HEK293 (cell line): ENCODE measurements at regions not wholly inside any gene's neighbourhood (a gene's known extent, or its start where the extent isn't known, plus 50 kb on each side); places are given as distances from the start of the nearest gene placed in this dataset.
"Not testable (repeated sequence)": the region's sequence is repeated elsewhere in the genome, so short reads cannot be mapped to it uniquely, and the experiment has no call there.

Experiments used
- KLF1 ChIP-seq: fragments of 450-650 bp; formaldehyde crosslinking; IDR thresholded peaks from 2 replicates; pipeline ENCODE4 v1.5.1; 2016; ENCODE audit warnings: missing biosample characterization, missing genetic modification characterization
- KLF8 ChIP-seq: fragments of 450-650 bp; formaldehyde crosslinking; IDR thresholded peaks from 2 replicates; pipeline ENCODE4 v1.5.1; 2016; ENCODE audit warnings: missing biosample characterization, missing genetic modification characterization
- ZBTB7A ChIP-seq: fragments of 450-650 bp; formaldehyde crosslinking; IDR thresholded peaks from 2 replicates; pipeline ENCODE4 v1.5.1; 2016; ENCODE audit warnings: low read depth, missing biosample characterization, missing genetic modification characterization
- ZNF138 ChIP-seq: fragments of 450-650 bp; formaldehyde crosslinking; IDR thresholded peaks from 2 replicates; pipeline ENCODE4 v1.5.1; 2016; ENCODE audit warnings: missing biosample characterization, missing genetic modification characterization, borderline replicate concordance
- ZNF19 ChIP-seq: fragments of 450-650 bp; formaldehyde crosslinking; IDR thresholded peaks from 2 replicates; pipeline ENCODE4; 2016; ENCODE audit warnings: missing biosample characterization, missing genetic modification characterization, low read depth
- ZNF223 ChIP-seq: fragments of 450-650 bp; formaldehyde crosslinking; IDR thresholded peaks from 2 replicates; pipeline ENCODE4 v1.5.1; 2016; ENCODE audit warnings: missing biosample characterization, missing genetic modification characterization
- ZNF24 ChIP-seq: fragments of 450-650 bp; formaldehyde crosslinking; IDR thresholded peaks from 2 replicates; pipeline ENCODE4 v1.5.1; 2016; ENCODE audit warnings: missing biosample characterization, missing genetic modification characterization
- ZNF433 ChIP-seq: fragments of 450-650 bp; formaldehyde crosslinking; IDR thresholded peaks from 2 replicates; pipeline ENCODE4 v1.5.1; 2016; ENCODE audit warnings: missing biosample characterization, missing genetic modification characterization, low read depth
- ZNF549 ChIP-seq: fragments of 450-650 bp; IDR thresholded peaks from 2 replicates; pipeline ENCODE4 v1.5.1; 2018; ENCODE audit warnings: missing biosample characterization, missing genetic modification characterization, mild to moderate bottlenecking, inconsistent platforms, moderate library complexity
- ZNF768 ChIP-seq: fragments of 450-650 bp; formaldehyde crosslinking; IDR thresholded peaks from 2 replicates; pipeline ENCODE4 v1.5.1; 2018; ENCODE audit warnings: missing biosample characterization, mild to moderate bottlenecking, missing genetic modification characterization
- ZNF776 ChIP-seq: fragments of 450-650 bp; formaldehyde crosslinking; IDR thresholded peaks from 2 replicates; pipeline ENCODE4 v1.5.0; 2017; ENCODE audit warnings: missing biosample characterization, missing genetic modification characterization, borderline replicate concordance
- ZXDB ChIP-seq: fragments of 450-650 bp; formaldehyde crosslinking; IDR thresholded peaks from 2 replicates; pipeline ENCODE4 v1.5.1; 2016; ENCODE audit warnings: missing biosample characterization, missing genetic modification characterization

- not testable (repeated sequence) for TF ChIP-seq ZNF768 (tag by site-specific recombination); ZNF433 (tag by site-specific recombination); ZNF19 (tag by site-specific recombination); ZNF24 (tag by site-specific recombination); KLF1 (tag by site-specific recombination); ZBTB7A (tag by site-specific recombination); ZNF223; ZNF549 (tag by site-specific recombination); ZNF776; ZNF138; ZXDB (tag by site-specific recombination); KLF8 (tag by site-specific recombination)
Measured at GRCh38 chr16:18701239-18701638, 88.9 kb downstream of the RPS15A start.
